ENCODE measurements at regions not wholly inside any gene's neighbourhood (a gene's known extent, or its start where the extent isn't known, plus 50 kb on each side); places are given as distances from the start of the nearest gene placed in this dataset.

GRCh38 chr5:72557167-72558045 is 50.2 kb upstream of the ZNF366 start:
- ChIA-PET POLR2A (no interaction called here), CTCF (interaction anchor here (1.7 to 1.9 kb wide), 3 partner anchors 22 to 54 kb away, joined by 4 to 6 read pairs (median 4); no protein-coding TSS in a partner anchor)
- Histone ChIP-seq H3K9me3 (ENCODE audit: control insufficient read depth, insufficient read depth, low read length) (no peaks in the 10 kb centered on the region; the same call in 1 of the 2 replicates), H3K27me3 (ENCODE audit: control insufficient read depth, insufficient read depth, low read length) (no peaks in the 10 kb centered on the region), H3K27ac (ENCODE audit: low read depth, low read length) (no peak overlapping the region), H3K4me3 (ENCODE audit: low read depth, low read length) (no peak overlapping the region)
- no peak for DNase-seq (ENCODE audit: low read depth, low spot score)
- peak; percentile 29; the same call in 1 of the 2 replicates for TF ChIP-seq CTCF (IDR thresholded peaks at IDR 0.05; ENCODE audit: low read depth, low read length)
